ENCODE measurements at regions not wholly inside any gene's neighbourhood (a gene's known extent, or its start where the extent isn't known, plus 50 kb on each side); places are given as distances from the start of the nearest gene placed in this dataset.

GRCh38 chr10:30531751-30532530 lies 97.6 kb downstream of the LYZL2 start:
- WGBS, 2 donors = 83 to 93% methylated on average over 8 of the region's 8 CpGs
- no peak overlapping the region for H3K4me3 ChIP-seq
- H3K9me3 ChIP-seq (ENCODE audit: control insufficient read depth in 4 of 4, insufficient read depth in 3 of 4, low read length in 3 of 4) = peaks cover 0 to 2% (median 0%) of the 10 kb centered on the region in 4 donors
- TF ChIP-seq, protein P1, sequence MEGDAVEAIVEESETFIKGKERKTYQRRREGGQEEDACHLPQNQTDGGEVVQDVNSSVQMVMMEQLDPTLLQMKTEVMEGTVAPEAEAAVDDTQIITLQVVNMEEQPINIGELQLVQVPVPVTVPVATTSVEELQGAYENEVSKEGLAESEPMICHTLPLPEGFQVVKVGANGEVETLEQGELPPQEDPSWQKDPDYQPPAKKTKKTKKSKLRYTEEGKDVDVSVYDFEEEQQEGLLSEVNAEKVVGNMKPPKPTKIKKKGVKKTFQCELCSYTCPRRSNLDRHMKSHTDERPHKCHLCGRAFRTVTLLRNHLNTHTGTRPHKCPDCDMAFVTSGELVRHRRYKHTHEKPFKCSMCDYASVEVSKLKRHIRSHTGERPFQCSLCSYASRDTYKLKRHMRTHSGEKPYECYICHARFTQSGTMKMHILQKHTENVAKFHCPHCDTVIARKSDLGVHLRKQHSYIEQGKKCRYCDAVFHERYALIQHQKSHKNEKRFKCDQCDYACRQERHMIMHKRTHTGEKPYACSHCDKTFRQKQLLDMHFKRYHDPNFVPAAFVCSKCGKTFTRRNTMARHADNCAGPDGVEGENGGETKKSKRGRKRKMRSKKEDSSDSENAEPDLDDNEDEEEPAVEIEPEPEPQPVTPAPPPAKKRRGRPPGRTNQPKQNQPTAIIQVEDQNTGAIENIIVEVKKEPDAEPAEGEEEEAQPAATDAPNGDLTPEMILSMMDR (IDR thresholded peaks at IDR 0.05; ENCODE audit: control extremely low read depth, extremely low read depth) = no peak
- peaks cover 0 to 7% (median 0%) of the 10 kb centered on the region in 5 donors for H3K4me1 ChIP-seq (ENCODE audit: control insufficient read depth in 5 of 5, insufficient read depth in 5 of 5, low read length in 5 of 5)
- no peak overlapping the region for H3K9ac ChIP-seq (ENCODE audit: insufficient read depth in 1 of 2, low read length in 2 of 2)
- no peaks in the 10 kb centered on the region for H3K36me3 ChIP-seq (ENCODE audit: control insufficient read depth in 4 of 4, insufficient read depth in 4 of 4, low read length in 4 of 4)
- H3K27ac ChIP-seq (ENCODE audit: low read depth in 1 of 2, low read length in 1 of 2) = no peak overlapping the region
- DNase-seq (no peak), ATAC-seq (ENCODE audit: insufficient read depth, low FRiP score) (no peak)
- no peaks in the 10 kb centered on the region for H3K27me3 ChIP-seq (ENCODE audit: control insufficient read depth in 3 of 3, insufficient read depth in 3 of 3, low read length in 2 of 3)

GRCh38 chr10:30529373-30529998 lies 95.5 kb downstream of the MAP3K8 start:
- Histone ChIP-seq H3K9ac (ENCODE audit: insufficient read depth in 1 of 2, low read length in 2 of 2) (no peak overlapping the region), H3K27me3 (ENCODE audit: control insufficient read depth in 3 of 3, insufficient read depth in 3 of 3, low read length in 2 of 3) (no peaks in the 10 kb centered on the region), H3K4me3 (no peak overlapping the region), H3K27ac (ENCODE audit: low read depth in 1 of 2, low read length in 1 of 2) (peak overlapping the region in 1 of 2 donors; percentile 60), H3K4me1 (ENCODE audit: control insufficient read depth in 5 of 5, insufficient read depth in 5 of 5, low read length in 5 of 5) (peaks cover 0 to 4% (median 0%) of the 10 kb centered on the region in 5 donors), H3K9me3 (ENCODE audit: control insufficient read depth in 4 of 4, insufficient read depth in 3 of 4, low read length in 3 of 4) (peaks cover 0 to 2% (median 0%) of the 10 kb centered on the region in 4 donors), H3K36me3 (ENCODE audit: control insufficient read depth in 4 of 4, insufficient read depth in 4 of 4, low read length in 4 of 4) (no peaks in the 10 kb centered on the region)
- DNase-seq (no peak), ATAC-seq (ENCODE audit: insufficient read depth, low FRiP score) (peak; percentile 76)
- TF ChIP-seq, protein P1 (IDR thresholded peaks at IDR 0.05; ENCODE audit: control extremely low read depth, extremely low read depth) = no peak
- 27 to 66% methylated on average over 28 of the region's 28 CpGs for WGBS, 2 donors

- 85 to 92% methylated on average over 6 of the region's 6 CpGs for WGBS, 2 donors
- Histone ChIP-seq H3K4me3 (no peak overlapping the region), H3K27ac (ENCODE audit: low read depth in 1 of 2, low read length in 1 of 2) (no peak overlapping the region), H3K36me3 (ENCODE audit: control insufficient read depth in 4 of 4, insufficient read depth in 4 of 4, low read length in 4 of 4) (no peaks in the 10 kb centered on the region), H3K9me3 (ENCODE audit: control insufficient read depth in 4 of 4, insufficient read depth in 3 of 4, low read length in 3 of 4) (peaks cover 0 to 2% (median 0%) of the 10 kb centered on the region in 4 donors), H3K27me3 (ENCODE audit: control insufficient read depth in 3 of 3, insufficient read depth in 3 of 3, low read length in 2 of 3) (no peaks in the 10 kb centered on the region), H3K4me1 (ENCODE audit: control insufficient read depth in 5 of 5, insufficient read depth in 5 of 5, low read length in 5 of 5) (peaks cover 0 to 4% (median 0%) of the 10 kb centered on the region in 5 donors), H3K9ac (ENCODE audit: insufficient read depth in 1 of 2, low read length in 2 of 2) (no peak overlapping the region)
- DNase-seq (no peak), ATAC-seq (ENCODE audit: insufficient read depth, low FRiP score) (no peak)
- TF ChIP-seq, protein P1 (IDR thresholded peaks at IDR 0.05; ENCODE audit: control extremely low read depth, extremely low read depth) = no peak
Measured at GRCh38 chr10:30528429-30528786, 94.4 kb downstream of the MAP3K8 start.

Data from lung (tissue), 11 donors.